Glutamatergic neuron (in vitro differentiated cells): ENCODE measurements at regions not wholly inside any gene's neighbourhood (a gene's known extent, or its start where the extent isn't known, plus 50 kb on each side); places are given as distances from the start of the nearest gene placed in this dataset.

ENCODE experiments used
- DNase-seq: peaks from one replicate; pipeline ENCODE4 v3.0.0; 2022
- H3K27ac Mint-ChIP-seq: one replicate; pipeline ENCODE4 v1.8.0; 2020; ENCODE audit warnings: mild to moderate bottlenecking, mixed read lengths, inconsistent platforms; ENCODE audit not compliant: unreplicated experiment
- H3K27me3 Mint-ChIP-seq: one replicate; pipeline ENCODE4 v1.8.0; 2020; ENCODE audit warnings: mild to moderate bottlenecking, moderate library complexity, mixed read lengths, inconsistent platforms; ENCODE audit not compliant: unreplicated experiment
- H3K36me3 Mint-ChIP-seq: one replicate; pipeline ENCODE4 v1.8.0; 2020; ENCODE audit warnings: mild to moderate bottlenecking, mixed read lengths, inconsistent platforms; ENCODE audit not compliant: unreplicated experiment
- H3K4me1 Mint-ChIP-seq: one replicate; pipeline ENCODE4 v1.8.0; 2020; ENCODE audit warnings: mild to moderate bottlenecking, low read depth, mixed read lengths, inconsistent platforms; ENCODE audit not compliant: unreplicated experiment
- H3K4me3 Mint-ChIP-seq: one replicate; pipeline ENCODE4 v1.8.0; 2020; ENCODE audit warnings: mild to moderate bottlenecking, mixed read lengths, inconsistent platforms; ENCODE audit not compliant: unreplicated experiment
- H3K9me3 Mint-ChIP-seq: one replicate; pipeline ENCODE4 v1.8.0; 2020; ENCODE audit warnings: mild to moderate bottlenecking, moderate library complexity, mixed read lengths, inconsistent platforms; ENCODE audit not compliant: unreplicated experiment
- TF ChIP-seq, protein P1 (sequence below): fragments of 200-600 bp; sonication (generic); IDR thresholded peaks from one replicate; pipeline ENCODE4 v1.5.0; 2021; ENCODE audit not compliant: partially characterized antibody, unreplicated experiment

DNA sequence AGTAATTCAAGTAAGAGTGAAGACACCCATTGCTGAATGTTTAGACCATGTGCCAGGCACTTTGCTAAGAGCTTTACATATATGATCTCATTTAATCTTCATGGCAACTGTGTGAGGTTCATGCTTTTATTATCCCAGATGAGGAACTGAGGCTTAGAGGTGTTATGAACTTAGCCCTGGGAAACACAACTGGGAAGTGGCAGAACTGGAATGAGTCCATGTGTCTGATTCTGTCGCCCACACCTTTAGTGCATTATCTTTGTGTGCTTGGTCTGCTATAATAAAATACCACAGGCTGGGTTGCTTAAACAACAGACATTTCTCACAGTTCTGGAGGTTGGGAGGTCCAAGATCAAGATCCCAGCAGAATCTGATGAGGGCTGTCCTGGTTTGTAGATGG is 108.7 kb upstream of the PLET1 start:
- H3K27ac Mint-ChIP-seq: no peak overlapping the region
- no peaks in the 10 kb centered on the region for H3K27me3 Mint-ChIP-seq
- no peak overlapping the region for H3K4me3 Mint-ChIP-seq
- H3K4me1 Mint-ChIP-seq: peaks cover 5% of the 10 kb centered on the region
- no peak for DNase-seq
- H3K9me3 Mint-ChIP-seq: peaks cover 4% of the 10 kb centered on the region
- H3K36me3 Mint-ChIP-seq: no peaks in the 10 kb centered on the region
- TF ChIP-seq, protein P1, sequence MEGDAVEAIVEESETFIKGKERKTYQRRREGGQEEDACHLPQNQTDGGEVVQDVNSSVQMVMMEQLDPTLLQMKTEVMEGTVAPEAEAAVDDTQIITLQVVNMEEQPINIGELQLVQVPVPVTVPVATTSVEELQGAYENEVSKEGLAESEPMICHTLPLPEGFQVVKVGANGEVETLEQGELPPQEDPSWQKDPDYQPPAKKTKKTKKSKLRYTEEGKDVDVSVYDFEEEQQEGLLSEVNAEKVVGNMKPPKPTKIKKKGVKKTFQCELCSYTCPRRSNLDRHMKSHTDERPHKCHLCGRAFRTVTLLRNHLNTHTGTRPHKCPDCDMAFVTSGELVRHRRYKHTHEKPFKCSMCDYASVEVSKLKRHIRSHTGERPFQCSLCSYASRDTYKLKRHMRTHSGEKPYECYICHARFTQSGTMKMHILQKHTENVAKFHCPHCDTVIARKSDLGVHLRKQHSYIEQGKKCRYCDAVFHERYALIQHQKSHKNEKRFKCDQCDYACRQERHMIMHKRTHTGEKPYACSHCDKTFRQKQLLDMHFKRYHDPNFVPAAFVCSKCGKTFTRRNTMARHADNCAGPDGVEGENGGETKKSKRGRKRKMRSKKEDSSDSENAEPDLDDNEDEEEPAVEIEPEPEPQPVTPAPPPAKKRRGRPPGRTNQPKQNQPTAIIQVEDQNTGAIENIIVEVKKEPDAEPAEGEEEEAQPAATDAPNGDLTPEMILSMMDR: no peak

DNA sequence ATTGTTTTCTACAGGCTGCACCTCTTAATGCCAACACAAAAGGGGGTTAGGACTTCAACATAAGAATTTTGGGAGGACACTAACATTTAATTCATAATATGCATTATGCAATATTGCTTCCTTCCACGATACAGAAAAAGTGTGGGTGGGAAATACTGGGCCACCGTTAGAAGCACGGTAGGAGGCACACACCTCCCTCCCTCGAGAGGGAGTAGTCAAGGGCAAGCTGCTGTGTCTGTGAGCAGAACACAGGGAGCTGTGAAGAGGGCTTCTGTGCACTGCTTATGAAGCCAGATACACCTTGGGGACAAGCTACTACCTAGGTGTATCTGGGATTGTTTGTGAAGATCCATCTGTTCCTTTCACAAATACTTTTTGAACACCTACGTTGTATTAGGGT is 109.3 kb upstream of the PLET1 start:
- H3K27me3 Mint-ChIP-seq: no peaks in the 10 kb centered on the region

DNA sequence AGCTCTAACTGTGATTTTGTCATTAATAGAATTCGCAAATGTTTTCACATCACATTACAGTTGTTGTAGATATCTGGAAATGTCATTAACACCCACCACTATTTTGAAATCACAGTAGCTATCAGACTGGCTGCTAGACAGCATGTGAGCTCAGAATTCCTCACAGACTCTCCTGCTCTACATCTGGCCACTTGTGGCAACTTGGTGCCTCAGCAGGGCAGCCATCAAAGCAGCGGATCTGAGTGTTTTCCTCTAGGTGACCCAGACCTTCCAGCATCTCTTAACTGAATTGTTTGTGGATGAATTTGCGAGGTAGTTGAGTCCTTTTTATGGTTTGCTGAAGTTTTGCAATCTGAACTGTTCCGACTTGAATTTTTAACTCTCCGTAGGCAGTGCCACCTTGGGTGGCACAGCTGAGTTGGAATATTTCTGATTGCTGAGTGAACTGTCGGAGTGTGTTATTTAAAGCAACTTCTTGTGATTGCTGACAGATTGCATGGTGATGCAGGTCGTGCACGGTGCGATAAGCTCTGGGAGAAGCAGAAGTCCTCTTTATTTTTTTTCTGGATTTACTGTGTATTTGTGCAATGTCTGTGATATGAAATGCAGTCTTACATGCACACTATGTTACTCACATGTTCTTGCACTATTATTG is 114.0 kb upstream of the PLET1 start:
- H3K4me1 Mint-ChIP-seq: no peaks in the 10 kb centered on the region
- no peaks in the 10 kb centered on the region for H3K36me3 Mint-ChIP-seq
- H3K27me3 Mint-ChIP-seq: no peaks in the 10 kb centered on the region
- no peak for DNase-seq
- H3K4me3 Mint-ChIP-seq: no peak overlapping the region
- TF ChIP-seq, protein P1: no peak
- H3K9me3 Mint-ChIP-seq: peaks cover 4% of the 10 kb centered on the region
- no peak overlapping the region for H3K27ac Mint-ChIP-seq

More for the DNA sequence above, 109.3 kb upstream of the PLET1 start:
- Mint-ChIP-seq H3K4me3 (no peak overlapping the region), H3K4me1 (peaks cover 5% of the 10 kb centered on the region), H3K27ac (no peak overlapping the region), H3K36me3 (no peaks in the 10 kb centered on the region), H3K9me3 (peaks cover 4% of the 10 kb centered on the region)
- TF ChIP-seq, protein P1: no peak
- no peak for DNase-seq

DNA sequence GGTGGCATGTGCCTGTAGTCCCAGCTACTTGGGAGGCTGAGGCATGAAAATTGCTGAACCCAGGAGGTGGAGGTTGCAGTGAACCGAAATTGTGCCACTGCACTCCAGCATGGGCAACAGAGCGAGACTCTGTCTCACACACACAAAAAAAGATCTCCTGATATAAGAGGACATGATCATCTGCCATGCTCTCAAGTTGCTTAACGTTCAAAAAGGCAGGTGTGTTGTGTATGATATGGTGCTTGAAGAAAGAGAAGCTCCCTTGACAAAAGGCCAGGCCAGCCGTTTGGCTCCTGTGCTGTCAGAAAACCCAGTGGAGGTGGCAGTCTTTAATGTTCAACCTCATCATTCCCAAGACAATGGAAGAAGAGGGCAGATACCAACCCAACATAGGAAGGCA is 117.3 kb upstream of the PLET1 start:
- H3K27ac Mint-ChIP-seq: no peak overlapping the region
- no peaks in the 10 kb centered on the region for H3K27me3 Mint-ChIP-seq
- H3K36me3 Mint-ChIP-seq: no peaks in the 10 kb centered on the region

DNA sequence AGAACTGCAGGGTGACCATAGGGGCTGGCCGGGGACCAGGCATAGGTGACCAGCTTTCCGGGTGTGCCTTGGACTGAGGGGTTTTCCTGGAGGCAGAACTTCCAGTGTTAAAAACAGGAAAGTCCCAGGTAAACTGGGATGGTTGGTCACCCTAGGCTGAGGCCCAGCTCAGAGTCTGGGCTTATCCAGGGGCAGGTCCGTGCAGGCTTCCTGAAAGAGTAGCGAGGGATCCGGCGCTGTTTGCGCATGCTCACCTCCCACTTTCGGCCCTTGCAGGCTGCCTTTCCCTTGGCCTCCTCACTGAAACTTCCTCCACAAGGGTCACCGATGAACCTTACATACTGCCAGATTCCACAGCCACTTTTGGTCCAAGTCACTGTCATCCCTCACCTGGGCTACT is 119.8 kb upstream of the PLET1 start:
- Mint-ChIP-seq H3K36me3 (no peaks in the 10 kb centered on the region), H3K27ac (no peak overlapping the region), H3K4me3 (no peak overlapping the region), H3K27me3 (peaks cover 3% of the 10 kb centered on the region), H3K4me1 (no peaks in the 10 kb centered on the region), H3K9me3 (no peaks in the 10 kb centered on the region)
- TF ChIP-seq, protein P1: no peak
- DNase-seq: no peak

More for the DNA sequence above, 117.3 kb upstream of the PLET1 start:
- no peak for DNase-seq
- TF ChIP-seq, protein P1: no peak
- H3K9me3 Mint-ChIP-seq: peaks cover 3% of the 10 kb centered on the region
- H3K4me1 Mint-ChIP-seq: no peaks in the 10 kb centered on the region
- H3K4me3 Mint-ChIP-seq: no peak overlapping the region
